ENCODE measurements at regions not wholly inside any gene's neighbourhood (a gene's known extent, or its start where the extent isn't known, plus 50 kb on each side); places are given as distances from the start of the nearest gene placed in this dataset.

DNA sequence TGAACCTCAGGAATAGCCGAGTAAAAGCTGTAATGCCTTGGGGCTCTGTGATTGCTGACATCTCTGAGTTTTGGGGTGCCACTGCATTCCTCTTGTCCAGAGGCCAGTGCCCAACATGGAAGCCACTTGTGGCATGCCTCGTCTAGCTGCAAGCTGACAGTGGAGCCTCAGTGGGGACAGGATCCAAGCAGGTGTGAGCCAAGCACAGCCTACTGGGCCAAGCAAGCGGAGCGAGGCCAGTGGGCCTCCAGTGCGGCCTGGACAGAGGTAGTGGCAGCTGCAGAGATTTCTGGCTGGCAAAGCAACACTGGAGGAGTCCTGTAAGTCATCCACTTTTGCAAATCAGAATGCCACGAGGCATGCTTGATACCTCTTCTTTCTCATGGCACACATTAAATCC is 1038.2 kb upstream of the CNTN5 start:
- Histone ChIP-seq H3K36me3 (ENCODE audit: control insufficient read depth, insufficient read depth, low read length) (no peaks in the 10 kb centered on the region), H3K27me3 (ENCODE audit: control insufficient read depth, insufficient read depth, low read length) (no peaks in the 10 kb centered on the region), H3K4me1 (ENCODE audit: control insufficient read depth, insufficient read depth, low read length) (no peaks in the 10 kb centered on the region), H3K4me3 (ENCODE audit: low read length) (no peak overlapping the region), H3K27ac (ENCODE audit: low read length) (no peak overlapping the region), H3K9me3 (ENCODE audit: control insufficient read depth, low read depth, low read length) (no peaks in the 10 kb centered on the region)
- no CpG with 5 or more reads among the region's 6 CpGs for WGBS (ENCODE audit: insufficient coverage, low lambda C conversion rate)
- no peak for DNase-seq

- Histone ChIP-seq H3K4me3 (ENCODE audit: low read length) (no peak overlapping the region), H3K9me3 (ENCODE audit: control insufficient read depth, low read depth, low read length) (no peaks in the 10 kb centered on the region), H3K27ac (ENCODE audit: low read length) (no peak overlapping the region), H3K36me3 (ENCODE audit: control insufficient read depth, insufficient read depth, low read length) (no peaks in the 10 kb centered on the region), H3K4me1 (ENCODE audit: control insufficient read depth, insufficient read depth, low read length) (no peaks in the 10 kb centered on the region), H3K27me3 (ENCODE audit: control insufficient read depth, insufficient read depth, low read length) (no peaks in the 10 kb centered on the region)
- 88% methylated on average over 1 of the region's 2 CpGs for WGBS (ENCODE audit: insufficient coverage, low lambda C conversion rate)
- DNase-seq: no peak
Measured at GRCh38 chr11:97989121-97989520, 1031.6 kb upstream of the CNTN5 start.

GRCh38 chr11:97990162-97990920 is 1030.4 kb upstream of the CNTN5 start:
- Histone ChIP-seq H3K27ac (ENCODE audit: low read length) (no peak overlapping the region), H3K4me1 (ENCODE audit: control insufficient read depth, insufficient read depth, low read length) (no peaks in the 10 kb centered on the region), H3K9me3 (ENCODE audit: control insufficient read depth, low read depth, low read length) (no peaks in the 10 kb centered on the region), H3K36me3 (ENCODE audit: control insufficient read depth, insufficient read depth, low read length) (no peaks in the 10 kb centered on the region), H3K27me3 (ENCODE audit: control insufficient read depth, insufficient read depth, low read length) (no peaks in the 10 kb centered on the region), H3K4me3 (ENCODE audit: low read length) (no peak overlapping the region)
- no peak for DNase-seq
- WGBS (ENCODE audit: insufficient coverage, low lambda C conversion rate): 50% methylated on average over 1 of the region's 4 CpGs

- WGBS (ENCODE audit: insufficient coverage, low lambda C conversion rate): 100% methylated on average over 4 of the region's 4 CpGs
- Histone ChIP-seq H3K4me3 (ENCODE audit: low read length) (no peak overlapping the region), H3K4me1 (ENCODE audit: control insufficient read depth, insufficient read depth, low read length) (no peaks in the 10 kb centered on the region), H3K9me3 (ENCODE audit: control insufficient read depth, low read depth, low read length) (no peaks in the 10 kb centered on the region), H3K36me3 (ENCODE audit: control insufficient read depth, insufficient read depth, low read length) (no peaks in the 10 kb centered on the region), H3K27ac (ENCODE audit: low read length) (no peak overlapping the region), H3K27me3 (ENCODE audit: control insufficient read depth, insufficient read depth, low read length) (no peaks in the 10 kb centered on the region)
- no peak for DNase-seq
Measured at GRCh38 chr11:97993562-97993961, 1027.2 kb upstream of the CNTN5 start.

DNA sequence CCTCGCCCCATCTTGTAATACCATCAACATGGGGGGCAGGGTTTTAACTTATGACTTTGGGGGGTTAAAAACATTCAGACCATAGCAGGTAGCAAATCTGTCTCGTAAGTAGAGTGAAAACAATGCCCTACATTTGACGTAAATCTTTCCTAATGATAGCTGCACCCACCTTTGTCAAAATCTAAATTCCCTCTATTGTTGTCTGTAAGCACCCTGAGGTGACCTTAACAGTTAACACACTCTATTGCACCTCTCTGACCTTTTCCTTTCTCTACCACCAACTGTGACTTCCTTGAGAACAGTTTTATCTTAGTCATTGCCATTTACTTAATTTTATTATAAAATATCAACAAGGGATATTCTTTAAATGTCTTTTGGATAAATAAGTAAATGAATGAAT is 1024.9 kb upstream of the CNTN5 start:
- H3K27ac ChIP-seq (ENCODE audit: low read length): no peak overlapping the region
- no peaks in the 10 kb centered on the region for H3K9me3 ChIP-seq (ENCODE audit: control insufficient read depth, low read depth, low read length)
- DNase-seq: no peak
- no peaks in the 10 kb centered on the region for H3K36me3 ChIP-seq (ENCODE audit: control insufficient read depth, insufficient read depth, low read length)
- H3K27me3 ChIP-seq (ENCODE audit: control insufficient read depth, insufficient read depth, low read length): no peaks in the 10 kb centered on the region
- no peaks in the 10 kb centered on the region for H3K4me1 ChIP-seq (ENCODE audit: control insufficient read depth, insufficient read depth, low read length)
- H3K4me3 ChIP-seq (ENCODE audit: low read length): no peak overlapping the region
- 50% methylated on average over 1 of the region's 3 CpGs for WGBS (ENCODE audit: insufficient coverage, low lambda C conversion rate)

- Histone ChIP-seq H3K4me1 (ENCODE audit: control insufficient read depth, insufficient read depth, low read length) (no peaks in the 10 kb centered on the region), H3K4me3 (ENCODE audit: low read length) (no peak overlapping the region), H3K27ac (ENCODE audit: low read length) (no peak overlapping the region), H3K9me3 (ENCODE audit: control insufficient read depth, low read depth, low read length) (no peaks in the 10 kb centered on the region), H3K27me3 (ENCODE audit: control insufficient read depth, insufficient read depth, low read length) (no peaks in the 10 kb centered on the region), H3K36me3 (ENCODE audit: control insufficient read depth, insufficient read depth, low read length) (no peaks in the 10 kb centered on the region)
- DNase-seq: no peak
- WGBS (ENCODE audit: insufficient coverage, low lambda C conversion rate): no CpG with 5 or more reads among the region's 3 CpGs
Measured at GRCh38 chr11:97996762-97997161, 1024.0 kb upstream of the CNTN5 start.

DNA sequence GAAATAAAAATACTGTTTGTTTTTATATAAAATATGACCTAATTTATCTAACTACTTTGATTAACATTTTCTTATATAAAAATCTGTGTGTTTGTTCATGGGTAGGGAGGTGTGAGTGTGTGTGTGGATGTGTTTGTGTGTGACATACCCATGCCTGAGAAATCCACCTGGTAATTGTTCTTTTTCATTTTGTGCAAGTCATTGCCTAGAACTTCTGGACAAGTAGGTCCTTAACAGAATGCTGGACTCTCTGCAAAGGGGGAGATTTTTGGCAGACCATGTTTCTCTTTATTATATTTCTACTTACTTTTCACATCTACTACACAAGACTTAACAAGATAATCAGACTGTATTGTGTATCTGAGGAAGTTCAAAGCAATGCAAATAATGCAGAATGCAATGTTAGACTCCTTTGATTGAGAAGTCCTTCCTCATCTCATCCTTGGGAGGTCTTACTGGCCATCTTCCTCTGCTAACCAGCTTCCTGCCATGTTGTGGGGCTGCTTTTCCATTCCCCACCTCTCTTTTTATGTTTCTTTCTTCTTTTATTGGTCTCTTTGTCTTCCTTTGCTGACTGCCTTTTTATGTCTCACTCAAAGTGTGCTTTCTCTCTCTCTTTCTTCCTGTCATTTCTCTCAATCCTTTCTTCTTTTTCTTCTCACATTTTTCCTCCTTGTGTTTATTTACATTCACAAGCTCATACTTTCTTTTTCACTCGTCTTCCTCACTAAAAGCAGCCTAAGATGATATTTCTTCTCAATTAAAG is 1017.0 kb upstream of the CNTN5 start:
- H3K36me3 ChIP-seq (ENCODE audit: control insufficient read depth, insufficient read depth, low read length): no peaks in the 10 kb centered on the region
- H3K4me1 ChIP-seq (ENCODE audit: control insufficient read depth, insufficient read depth, low read length): no peaks in the 10 kb centered on the region
- H3K9me3 ChIP-seq (ENCODE audit: control insufficient read depth, low read depth, low read length): no peaks in the 10 kb centered on the region
- no peak for DNase-seq
- no peak overlapping the region for H3K4me3 ChIP-seq (ENCODE audit: low read length)
- WGBS (ENCODE audit: insufficient coverage, low lambda C conversion rate): 90% methylated on average over 1 of the region's 1 CpG
- H3K27me3 ChIP-seq (ENCODE audit: control insufficient read depth, insufficient read depth, low read length): no peaks in the 10 kb centered on the region
- no peak overlapping the region for H3K27ac ChIP-seq (ENCODE audit: low read length)

DNA sequence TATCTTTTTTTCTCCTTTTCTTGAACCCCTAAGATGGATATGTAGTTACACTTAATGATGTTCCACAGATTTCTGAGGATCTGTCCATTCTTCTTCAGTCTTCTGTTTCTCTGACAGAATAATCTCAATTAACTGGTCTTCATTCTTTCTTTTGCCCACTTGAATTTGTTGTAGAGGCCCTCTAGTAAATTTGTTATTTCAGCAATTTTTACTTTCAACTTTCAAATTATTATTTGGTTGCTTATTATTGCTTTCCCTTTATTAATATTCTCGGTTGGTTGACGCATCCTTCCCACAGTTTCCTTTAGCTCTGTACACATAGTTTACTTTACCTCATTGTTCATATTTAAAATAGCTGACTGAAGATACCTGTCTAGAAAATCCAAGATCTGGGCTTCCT is 1013.7 kb upstream of the CNTN5 start:
- H3K27ac ChIP-seq (ENCODE audit: low read length): no peak overlapping the region
- H3K36me3 ChIP-seq (ENCODE audit: control insufficient read depth, insufficient read depth, low read length): no peaks in the 10 kb centered on the region
- no peaks in the 10 kb centered on the region for H3K4me1 ChIP-seq (ENCODE audit: control insufficient read depth, insufficient read depth, low read length)
- no peaks in the 10 kb centered on the region for H3K27me3 ChIP-seq (ENCODE audit: control insufficient read depth, insufficient read depth, low read length)
- WGBS (ENCODE audit: insufficient coverage, low lambda C conversion rate): 92% methylated on average over 2 of the region's 2 CpGs
- no peak overlapping the region for H3K4me3 ChIP-seq (ENCODE audit: low read length)
- no peak for DNase-seq
- H3K9me3 ChIP-seq (ENCODE audit: control insufficient read depth, low read depth, low read length): no peaks in the 10 kb centered on the region

- H3K4me3 ChIP-seq (ENCODE audit: low read length): no peak overlapping the region
- no peak for DNase-seq
- 40% methylated on average over 1 of the region's 2 CpGs for WGBS (ENCODE audit: insufficient coverage, low lambda C conversion rate)
Measured at GRCh38 chr11:98027652-98028051, 993.1 kb upstream of the CNTN5 start.

DNA sequence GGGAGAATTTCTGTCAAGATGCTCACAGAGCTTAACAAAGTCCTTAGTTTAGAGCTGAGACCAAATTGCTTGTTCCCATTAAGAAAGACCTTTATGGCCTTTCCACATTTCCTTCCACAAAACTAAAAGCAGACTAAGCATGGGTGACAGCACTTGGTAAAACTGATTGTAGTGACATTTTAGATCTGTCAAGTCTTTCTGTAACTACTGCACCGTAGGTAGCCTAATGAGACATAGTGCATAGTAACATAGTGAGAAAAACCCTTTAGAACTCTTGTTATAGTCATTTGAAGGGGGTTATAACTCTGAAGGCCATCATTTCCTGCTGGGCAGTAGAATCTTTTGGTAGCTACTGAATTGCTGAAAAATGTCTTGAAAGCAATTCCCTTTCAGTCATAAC is 990.9 kb upstream of the CNTN5 start:
- no peaks in the 10 kb centered on the region for H3K36me3 ChIP-seq (ENCODE audit: control insufficient read depth, insufficient read depth, low read length)
- no peaks in the 10 kb centered on the region for H3K27me3 ChIP-seq (ENCODE audit: control insufficient read depth, insufficient read depth, low read length)
- H3K27ac ChIP-seq (ENCODE audit: low read length): no peak overlapping the region
- no peaks in the 10 kb centered on the region for H3K4me1 ChIP-seq (ENCODE audit: control insufficient read depth, insufficient read depth, low read length)
- no peak overlapping the region for H3K4me3 ChIP-seq (ENCODE audit: low read length)
- no peak for DNase-seq
- H3K9me3 ChIP-seq (ENCODE audit: control insufficient read depth, low read depth, low read length): no peaks in the 10 kb centered on the region
- 100% methylated on average over 1 of the region's 1 CpG for WGBS (ENCODE audit: insufficient coverage, low lambda C conversion rate)

More at GRCh38 chr11:98027652-98028051, 993.1 kb upstream of the CNTN5 start:
- Histone ChIP-seq H3K27ac (ENCODE audit: low read length) (no peak overlapping the region), H3K9me3 (ENCODE audit: control insufficient read depth, low read depth, low read length) (no peaks in the 10 kb centered on the region), H3K4me1 (ENCODE audit: control insufficient read depth, insufficient read depth, low read length) (no peaks in the 10 kb centered on the region), H3K27me3 (ENCODE audit: control insufficient read depth, insufficient read depth, low read length) (no peaks in the 10 kb centered on the region), H3K36me3 (ENCODE audit: control insufficient read depth, insufficient read depth, low read length) (no peaks in the 10 kb centered on the region)

All from large intestine (tissue), 3 donors.